Upper lobe of left lung (tissue), 6 donors: ENCODE measurements at regions not wholly inside any gene's neighbourhood (a gene's known extent, or its start where the extent isn't known, plus 50 kb on each side); places are given as distances from the start of the nearest gene placed in this dataset.

ENCODE experiments used
- ATAC-seq, 2 donors: fragments of 200-7000 bp; cut with Tn5 transposase; one replicate each; pipeline ENCODE4 v1.9.1; 2022; ENCODE audit warnings: mild to moderate bottlenecking in 2 of 2, moderate library complexity in 2 of 2; ENCODE audit not compliant: low FRiP score in 2 of 2
- DNase-seq, 2 donors: peaks; one replicate each; pipeline ENCODE4 v3.0.0-alpha.2; 2019 to 2020
- H3K27ac ChIP-seq, 4 donors: fragments of 200-600 bp; sonication (generic); one replicate each; pipeline ENCODE4 v1.5.1; 2016 to 2019
- H3K27me3 ChIP-seq, 4 donors: fragments of 200-600 bp; sonication (generic); one replicate each; pipeline ENCODE4 v1.5.1; 2017 to 2019
- H3K36me3 ChIP-seq, 4 donors: fragments of 200-600 bp; sonication (generic); one replicate each; pipeline ENCODE4 v1.5.1; 2016 to 2019
- H3K4me1 ChIP-seq, 4 donors: fragments of 200-600 bp; sonication (generic); one replicate each; pipeline ENCODE4 v1.5.1; 2018 to 2019
- H3K4me3 ChIP-seq, 4 donors: fragments of 200-600 bp; sonication (generic); one replicate each; pipeline ENCODE4 v1.5.1; 2017 to 2019; ENCODE audit warnings: mild to moderate bottlenecking in 2 of 4, moderate library complexity in 1 of 4
- H3K9me3 ChIP-seq, 4 donors: fragments of 200-600 bp; sonication (generic); one replicate each; pipeline ENCODE4 v1.5.1; 2018 to 2019
- CTCF ChIP-seq, 6 experiments: fragments of 450-650 bp in 4 of 6; fragments of 200-600 bp in 2 of 6; sonication (generic) in 2 of 6; IDR thresholded peaks; one replicate each; pipeline ENCODE4 v1.5.1; 2016 to 2019; ENCODE audit warnings: antibody characterized with exemption in 6 of 6
- EP300 ChIP-seq, 4 donors: sonication (generic); formaldehyde crosslinking; IDR thresholded peaks; one replicate each; pipeline ENCODE4 v1.5.1; 2017; ENCODE audit warnings: antibody characterized with exemption in 4 of 4, control low read depth in 2 of 4
- POLR2A ChIP-seq, 4 donors: fragments of 450-650 bp; IDR thresholded peaks; one replicate each; pipeline ENCODE4 v1.5.1; 2016 to 2017; ENCODE audit warnings: antibody characterized with exemption in 4 of 4, mild to moderate bottlenecking in 2 of 4
- POLR2AphosphoS5 ChIP-seq, 2 donors: sonication (generic); formaldehyde crosslinking; IDR thresholded peaks; one replicate each; pipeline ENCODE4 v1.5.1; 2017; ENCODE audit warnings: antibody characterized with exemption in 2 of 2
- WGBS, 2 donors: methylation state at CpG; one replicate each; pipeline ENCODE4 v1.1.5; 2017 to 2018; 5-methylcytosine and 5-hydroxymethylcytosine counted together
- donor health status: DM: no; HTN: no; CAD: no; lungs with moderate emphysema.
- donor health status: DM: no; HTN: yes; CAD: no; lungs with severe emphysema.

DNA sequence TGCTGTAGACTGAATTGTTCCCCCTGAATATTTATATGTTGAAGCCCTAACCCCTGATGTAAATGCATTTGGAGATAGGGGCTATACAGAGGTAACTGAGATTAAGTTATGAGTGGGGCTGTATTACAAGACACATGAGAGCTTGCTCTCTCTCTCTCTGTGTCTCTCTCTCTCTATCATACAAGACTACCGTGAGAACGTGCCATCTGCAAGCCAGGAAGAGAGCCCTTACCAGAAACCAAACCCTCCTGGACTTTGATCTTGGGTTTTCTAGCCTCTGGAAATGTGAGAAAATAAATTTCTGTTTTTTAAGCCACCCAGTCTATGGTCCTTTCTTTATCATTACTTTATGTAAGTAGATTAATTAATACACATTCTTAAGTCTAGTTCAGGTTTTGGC, 249.3 kb upstream of the MAN1A1 start:
- Histone ChIP-seq H3K9me3 (no peaks in the 10 kb centered on the region), H3K27me3 (no peaks in the 10 kb centered on the region), H3K27ac (no peak overlapping the region), H3K4me1 (no peaks in the 10 kb centered on the region), H3K36me3 (no peaks in the 10 kb centered on the region), H3K4me3 (no peak overlapping the region)
- DNase-seq (no peak), ATAC-seq (no peak)
- no peak for TF ChIP-seq POLR2A (IDR thresholded peaks at IDR 0.05)
- no peak for TF ChIP-seq POLR2AphosphoS5 (IDR thresholded peaks at IDR 0.05)
- no peak for TF ChIP-seq EP300 (IDR thresholded peaks at IDR 0.05)
- no peak for TF ChIP-seq CTCF (IDR thresholded peaks at IDR 0.05)
- WGBS, 2 donors: 75 to 91% methylated on average over 2 of the region's 2 CpGs

DNA sequence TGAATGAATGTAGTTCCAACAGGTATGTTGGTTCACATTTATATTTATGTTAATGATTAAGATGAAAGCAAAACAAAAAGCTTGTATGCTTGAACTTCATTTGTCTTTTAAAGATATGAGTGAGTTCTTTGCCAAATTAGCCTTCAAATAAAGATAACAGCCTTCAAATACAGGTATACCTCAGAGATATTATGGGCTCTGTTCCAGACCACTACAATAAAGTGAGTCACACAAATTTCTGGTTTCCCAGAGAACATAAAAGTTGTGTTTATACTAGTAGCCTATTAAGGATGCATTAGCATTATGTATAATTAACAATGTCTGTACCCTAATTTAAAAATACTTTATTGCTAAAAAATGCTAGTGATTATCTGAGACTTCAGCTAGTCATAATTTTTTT, 245.3 kb upstream of the MAN1A1 start:
- Histone ChIP-seq H3K36me3 (no peaks in the 10 kb centered on the region), H3K4me3 (no peak overlapping the region), H3K27ac (no peak overlapping the region), H3K27me3 (no peaks in the 10 kb centered on the region), H3K4me1 (no peaks in the 10 kb centered on the region), H3K9me3 (no peaks in the 10 kb centered on the region)
- DNase-seq: no peak
- no peak for TF ChIP-seq EP300 (IDR thresholded peaks at IDR 0.05)
- no peak for TF ChIP-seq POLR2AphosphoS5 (IDR thresholded peaks at IDR 0.05)
- TF ChIP-seq CTCF (IDR thresholded peaks at IDR 0.05): no peak
- no peak for TF ChIP-seq POLR2A (IDR thresholded peaks at IDR 0.05)
- no peak for ATAC-seq

GRCh38 chr6:119591235-119591634, 241.7 kb upstream of the MAN1A1 start:
- no peak for ATAC-seq
- 80 to 84% methylated on average over 2 of the region's 2 CpGs for WGBS, 2 donors
- no peak overlapping the region for H3K27ac ChIP-seq
- H3K4me3 ChIP-seq: no peak overlapping the region
- no peaks in the 10 kb centered on the region for H3K27me3 ChIP-seq
- TF ChIP-seq CTCF (IDR thresholded peaks at IDR 0.05): no peak
- TF ChIP-seq EP300 (IDR thresholded peaks at IDR 0.05): no peak
- TF ChIP-seq POLR2A (IDR thresholded peaks at IDR 0.05): no peak
- TF ChIP-seq POLR2AphosphoS5 (IDR thresholded peaks at IDR 0.05): no peak
- H3K4me1 ChIP-seq: no peaks in the 10 kb centered on the region
- H3K36me3 ChIP-seq: no peaks in the 10 kb centered on the region
- DNase-seq: no peak
- no peaks in the 10 kb centered on the region for H3K9me3 ChIP-seq

DNA sequence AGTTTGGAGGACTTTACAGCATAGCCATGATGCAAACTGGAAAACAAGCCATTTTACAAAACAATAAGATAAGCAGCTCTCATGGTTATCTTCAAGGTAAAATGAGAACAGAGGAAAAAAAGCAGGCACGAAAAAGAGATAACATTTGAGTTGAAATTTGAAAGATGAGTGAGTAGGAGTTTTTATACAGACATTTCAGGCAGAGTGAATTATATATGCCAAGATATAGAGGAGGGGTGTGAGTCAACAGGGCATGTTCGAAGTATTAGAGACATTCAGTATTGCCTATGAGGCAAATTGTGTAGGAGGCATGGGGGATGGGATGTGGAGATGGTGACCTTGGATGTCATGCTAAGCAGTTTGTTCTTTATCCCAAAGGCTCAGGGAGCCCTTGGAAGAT, 240.5 kb upstream of the MAN1A1 start:
- TF ChIP-seq POLR2A (IDR thresholded peaks at IDR 0.05) (no peak), CTCF (IDR thresholded peaks at IDR 0.05) (no peak), POLR2AphosphoS5 (IDR thresholded peaks at IDR 0.05) (no peak), EP300 (IDR thresholded peaks at IDR 0.05) (no peak)
- H3K27ac ChIP-seq: no peak overlapping the region
- no peaks in the 10 kb centered on the region for H3K9me3 ChIP-seq
- no peaks in the 10 kb centered on the region for H3K4me1 ChIP-seq
- DNase-seq (no peak), ATAC-seq (no peak)
- no peaks in the 10 kb centered on the region for H3K27me3 ChIP-seq
- 82 to 86% methylated on average over 2 of the region's 2 CpGs for WGBS, 2 donors
- no peak overlapping the region for H3K4me3 ChIP-seq
- H3K36me3 ChIP-seq: no peaks in the 10 kb centered on the region

DNA sequence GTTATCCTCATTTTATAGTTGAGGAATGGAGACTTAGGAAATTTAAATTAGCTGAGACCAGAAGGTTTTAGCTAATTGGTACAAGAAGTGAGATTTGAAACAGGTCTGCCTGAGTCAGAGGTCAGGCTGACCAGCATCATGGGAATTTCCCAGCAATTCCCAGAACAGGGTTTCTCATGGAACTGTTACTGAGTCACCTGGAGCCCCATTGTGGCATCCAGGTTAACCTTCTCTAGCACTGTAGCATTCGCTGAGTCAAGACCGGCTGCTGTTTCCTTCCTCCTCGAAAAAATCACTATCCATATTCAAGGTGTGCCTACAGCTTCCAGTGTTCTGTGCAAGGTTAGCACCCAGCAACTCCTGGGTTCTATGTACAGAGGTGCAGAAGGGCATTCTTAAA, 238.0 kb upstream of the MAN1A1 start:
- DNase-seq (no peak), ATAC-seq (no peak)
- H3K27ac ChIP-seq: no peak overlapping the region
- no peaks in the 10 kb centered on the region for H3K36me3 ChIP-seq
- no peaks in the 10 kb centered on the region for H3K9me3 ChIP-seq
- H3K4me3 ChIP-seq: no peak overlapping the region
- no peaks in the 10 kb centered on the region for H3K27me3 ChIP-seq
- 90 to 93% methylated on average over 3 of the region's 3 CpGs for WGBS, 2 donors
- H3K4me1 ChIP-seq: no peaks in the 10 kb centered on the region
- no peak for TF ChIP-seq CTCF (IDR thresholded peaks at IDR 0.05)
- no peak for TF ChIP-seq POLR2A (IDR thresholded peaks at IDR 0.05)
- TF ChIP-seq EP300 (IDR thresholded peaks at IDR 0.05): no peak
- TF ChIP-seq POLR2AphosphoS5 (IDR thresholded peaks at IDR 0.05): no peak
